AG20443 (cell line): ENCODE measurements at regions not wholly inside any gene's neighbourhood (a gene's known extent, or its start where the extent isn't known, plus 50 kb on each side); places are given as distances from the start of the nearest gene placed in this dataset.
"Not testable (repeated sequence)": the region's sequence is repeated elsewhere in the genome, so short reads cannot be mapped to it uniquely, and the experiment has no call there.

Source experiments
- DNase-seq: peaks from one replicate; pipeline ENCODE4 v3.0.0; 2012; ENCODE audit warnings: low spot score, mixed read lengths

DNA sequence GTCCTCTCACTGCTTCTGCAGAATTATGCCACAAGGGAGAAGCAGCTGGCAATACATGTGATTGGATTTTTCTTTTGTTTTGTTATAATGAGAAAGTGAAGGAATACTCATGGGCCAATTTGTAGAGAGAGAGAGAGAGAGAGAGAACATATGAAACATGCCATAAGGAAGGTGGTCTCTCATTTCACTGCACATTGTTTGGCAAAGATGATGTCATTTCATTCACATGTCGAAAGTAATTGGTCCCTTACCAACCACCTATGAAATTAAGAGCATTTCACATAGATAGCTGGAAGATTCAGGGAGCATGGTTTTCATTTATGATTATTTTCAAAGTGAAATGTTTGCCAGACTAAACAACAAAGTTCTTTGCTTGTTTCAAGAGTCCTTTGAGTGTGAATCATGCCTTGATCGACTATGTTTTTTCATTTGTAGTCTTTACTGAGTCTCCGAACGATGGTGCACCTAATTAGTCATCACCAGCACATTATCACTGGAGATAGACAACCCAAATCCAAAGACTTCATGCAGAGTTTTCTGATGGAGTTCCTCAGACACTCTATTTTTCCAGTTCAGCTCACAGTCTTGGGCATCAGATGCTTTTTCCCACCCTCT, 130.1 kb upstream of the ZEB1 start:
- DNase-seq: no peak

DNA sequence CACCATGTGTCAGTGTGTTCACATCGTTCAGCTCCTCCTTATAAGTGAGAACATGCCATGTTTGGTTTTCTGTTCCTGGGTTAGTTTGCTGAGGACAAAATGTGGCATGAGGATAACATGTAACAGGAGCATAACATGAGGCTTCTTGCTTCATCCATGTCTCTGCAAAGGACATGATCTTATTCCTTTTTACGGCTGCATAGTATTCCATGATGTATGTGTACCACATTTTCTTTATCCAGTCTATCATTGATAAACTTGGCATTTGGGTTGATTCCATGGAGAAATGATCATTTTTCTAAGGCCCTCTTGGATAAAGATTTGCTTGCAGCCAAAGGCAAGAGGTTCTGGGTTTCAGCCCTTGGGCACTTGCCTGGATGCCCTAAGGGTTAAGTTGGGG, 128.5 kb upstream of the ZEB1 start:
- no peak for DNase-seq

DNA sequence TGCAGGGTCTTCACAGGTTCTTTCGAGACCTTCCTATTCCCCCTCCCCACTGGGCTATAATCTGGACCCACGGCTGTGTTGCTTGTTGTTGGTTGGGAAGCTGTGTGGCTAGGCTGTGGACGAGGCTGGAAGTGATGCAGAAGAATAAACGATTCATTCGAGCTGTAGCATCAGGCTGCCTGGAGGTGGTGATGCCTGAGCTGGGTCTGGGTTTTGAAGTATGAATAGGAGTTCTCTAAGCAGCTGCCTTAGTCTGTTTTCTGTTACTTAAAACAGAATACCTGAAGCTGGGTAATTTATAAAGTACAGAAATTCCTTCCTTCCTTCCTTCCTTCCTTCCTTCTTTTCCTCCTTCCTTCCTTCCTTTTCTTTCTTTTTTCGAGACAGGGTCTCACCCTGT, 126.5 kb upstream of the ZEB1 start:
- DNase-seq: no peak

DNA sequence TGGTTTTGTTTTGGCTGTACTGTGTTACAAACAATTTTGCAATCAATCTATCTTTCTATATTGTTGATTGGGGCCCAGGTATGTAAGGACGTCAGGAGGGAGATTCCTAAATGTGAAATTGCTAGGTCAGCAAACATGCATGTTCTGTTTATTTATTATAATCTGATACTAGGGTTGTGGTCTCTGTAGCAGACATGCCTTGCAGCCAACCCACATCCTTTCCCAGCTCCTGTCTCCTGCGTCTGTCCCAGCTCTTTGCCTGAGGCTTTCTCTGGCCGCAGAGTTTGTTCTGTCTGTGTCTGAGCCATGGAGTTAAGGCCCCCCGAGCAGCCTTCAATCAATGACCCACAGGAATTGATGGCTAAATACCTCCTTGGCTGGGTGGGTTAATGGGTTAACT, 124.0 kb upstream of the ZEB1 start:
- DNase-seq: no peak

DNA sequence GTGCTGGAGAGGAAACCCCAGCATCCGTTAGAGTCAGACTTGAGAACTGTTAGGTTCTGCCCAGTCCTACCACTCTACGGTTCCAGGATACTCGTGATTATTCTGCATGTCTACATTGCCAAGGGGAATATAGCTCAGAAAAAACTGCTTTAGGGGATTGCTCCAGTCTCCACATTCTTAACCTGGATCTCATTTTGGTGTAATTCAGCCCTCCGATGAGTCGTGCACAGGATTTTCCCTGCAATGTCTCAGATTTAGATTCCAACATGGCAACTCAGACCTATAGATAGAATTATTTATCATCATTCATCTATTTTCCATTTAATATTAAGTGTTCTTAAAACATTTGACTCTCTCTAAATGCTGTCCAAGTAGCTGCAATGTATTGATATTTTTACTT, 121.1 kb upstream of the ZEB1 start:
- no peak for DNase-seq

DNA sequence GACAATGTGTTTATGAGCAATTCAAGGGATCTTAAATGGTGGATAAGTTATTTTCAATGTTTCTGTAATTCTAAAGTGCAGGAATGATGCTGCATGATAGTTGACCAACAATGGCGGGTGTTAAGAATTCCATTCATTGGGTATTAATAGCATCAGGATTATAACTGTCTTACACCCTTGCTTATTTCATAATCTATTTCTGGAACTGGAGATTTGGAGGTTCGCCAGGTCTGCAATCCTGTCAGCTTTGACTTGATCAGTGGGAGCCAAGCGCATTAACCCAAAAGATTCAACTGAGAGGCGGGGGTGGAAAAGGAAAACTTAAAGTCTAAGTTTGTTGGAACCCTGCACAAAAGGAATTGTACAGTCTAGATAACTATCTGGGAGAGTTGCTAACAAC, 114.9 kb upstream of the ZEB1 start:
- no peak for DNase-seq

DNA sequence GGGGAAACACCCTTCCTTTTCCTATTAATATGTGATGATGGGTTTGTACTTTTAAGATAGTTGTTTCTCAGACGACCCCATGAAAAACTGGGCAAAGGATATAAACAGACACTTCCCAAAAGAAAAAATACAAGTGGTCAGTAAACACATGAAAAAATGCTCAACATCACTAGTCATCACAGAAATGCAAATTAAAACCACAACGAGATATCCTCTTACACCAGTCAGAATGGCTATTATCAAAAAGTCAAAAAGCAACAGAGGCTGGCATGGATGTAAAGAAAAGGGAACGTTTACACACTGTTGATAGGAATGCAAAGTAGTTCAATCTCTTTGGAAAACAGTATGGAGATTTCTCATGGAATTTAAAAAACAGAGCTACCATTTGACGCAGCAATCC, 111.4 kb upstream of the ZEB1 start:
- no peak for DNase-seq

DNA sequence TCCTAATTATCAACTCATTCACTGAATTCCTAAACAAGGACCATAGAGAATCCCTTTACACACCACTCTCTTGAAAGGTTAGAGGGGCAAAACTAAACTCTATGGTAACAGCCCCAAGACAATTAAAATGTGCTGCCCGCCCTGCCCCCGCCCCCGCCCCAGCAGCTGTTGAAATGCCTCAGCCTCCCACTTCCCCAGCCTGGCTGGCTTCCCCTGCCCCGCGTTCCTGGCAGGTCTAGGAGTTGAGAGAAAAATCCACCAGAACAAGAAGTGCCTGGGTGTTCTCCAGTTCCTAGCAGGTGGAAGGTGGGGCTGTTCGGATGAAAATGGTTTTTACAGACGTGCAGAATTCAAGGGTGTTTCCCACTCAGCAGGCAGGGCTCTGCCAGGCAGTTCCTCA, 109.5 kb upstream of the ZEB1 start:
- no peak for DNase-seq

DNA sequence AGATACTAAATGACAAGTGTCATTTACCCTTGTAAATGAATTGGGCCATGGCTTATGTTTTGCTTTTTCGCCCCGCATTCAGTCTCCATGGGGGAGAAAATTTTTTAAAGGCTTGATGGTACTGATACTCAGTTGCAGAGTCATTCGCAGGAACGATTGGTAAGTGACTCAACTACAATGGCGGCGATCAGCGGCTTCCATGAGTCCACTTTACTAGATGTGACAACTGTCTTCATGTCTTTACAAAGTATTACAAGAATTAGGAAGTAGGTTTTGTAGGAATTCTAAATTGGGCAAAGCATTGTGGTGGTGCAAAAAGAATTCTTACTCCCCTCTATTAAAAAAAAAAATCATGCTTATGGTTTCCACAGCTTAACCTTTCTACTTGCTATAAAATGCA, 108.8 kb upstream of the ZEB1 start:
- DNase-seq: no peak

DNA sequence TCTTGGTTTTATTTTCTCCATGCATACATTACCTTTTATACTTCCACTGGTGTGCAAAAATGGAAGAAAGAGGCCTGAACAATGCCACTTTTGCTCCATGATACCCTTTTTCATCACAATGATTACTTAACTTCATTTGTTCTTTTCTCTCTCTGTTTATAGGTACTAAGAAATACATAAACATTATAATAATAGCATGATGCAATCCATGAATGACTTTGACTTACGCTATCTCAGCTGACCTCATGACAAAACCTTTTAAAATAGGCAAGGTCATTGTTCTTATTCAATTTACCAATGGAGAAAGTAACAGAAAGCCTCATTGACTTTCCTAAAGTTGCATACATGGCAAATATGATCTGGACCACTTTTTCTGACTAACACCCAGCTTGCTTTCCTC, 105.1 kb upstream of the ZEB1 start:
- no peak for DNase-seq

DNA sequence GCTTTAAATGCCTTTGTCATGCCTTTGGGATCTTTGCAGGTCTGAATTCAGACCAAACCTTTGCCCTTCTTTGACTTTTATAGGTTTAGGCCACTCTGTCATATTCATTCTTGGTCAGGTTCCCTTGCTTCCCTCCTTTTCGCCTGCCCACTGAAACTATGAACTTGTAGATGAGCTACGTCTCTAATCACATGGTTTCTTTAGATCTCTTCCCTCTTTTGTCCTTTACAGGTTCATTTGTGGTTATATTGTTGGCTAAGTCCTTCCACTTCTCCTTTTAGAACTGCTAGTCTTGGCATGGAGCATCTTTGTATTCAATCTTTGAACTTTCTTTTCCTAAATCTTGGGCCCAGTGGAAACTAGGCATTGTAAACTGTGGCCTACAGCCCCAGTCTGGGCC, 104.0 kb upstream of the ZEB1 start:
- DNase-seq: no peak

DNA sequence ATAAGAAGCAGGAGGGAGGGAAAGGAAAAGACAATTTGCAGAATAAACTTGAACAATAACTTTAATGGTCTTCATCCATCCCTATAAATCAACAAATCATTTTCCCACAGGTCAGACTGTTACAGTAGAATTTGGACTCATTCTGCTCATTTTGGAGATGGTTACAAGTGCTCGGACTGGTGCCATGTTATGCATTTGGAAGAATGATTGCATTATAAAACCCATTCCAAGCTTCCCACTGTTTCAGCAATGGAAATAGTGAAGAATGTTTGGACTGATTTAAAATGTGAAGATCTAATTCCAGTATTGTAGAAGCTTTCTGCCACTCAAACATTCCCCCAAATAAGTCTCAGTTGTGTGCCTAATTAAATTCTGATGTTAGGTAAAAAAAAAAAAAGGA, 99.7 kb upstream of the ZEB1 start:
- no peak for DNase-seq

DNA sequence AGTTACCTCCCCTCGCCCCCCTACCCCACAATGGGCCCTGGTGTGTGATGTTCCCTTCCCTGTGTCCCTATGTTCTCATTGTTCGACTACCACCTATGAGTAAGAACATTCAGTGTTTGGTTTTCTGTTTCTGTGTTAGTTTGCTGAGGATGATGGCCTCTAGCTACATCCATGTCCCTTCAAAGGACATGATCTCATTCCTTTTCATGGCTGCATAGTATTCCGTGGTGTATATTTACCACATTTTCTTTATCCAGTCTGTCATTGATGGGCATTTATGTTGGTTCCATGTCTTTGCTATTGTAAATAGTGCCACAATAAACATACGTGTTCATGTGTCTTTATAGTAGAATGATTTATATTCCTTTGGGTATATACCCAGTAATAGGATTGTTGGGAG, 90.2 kb upstream of the ZEB1 start:
- DNase-seq: not testable (repeated sequence)

DNA sequence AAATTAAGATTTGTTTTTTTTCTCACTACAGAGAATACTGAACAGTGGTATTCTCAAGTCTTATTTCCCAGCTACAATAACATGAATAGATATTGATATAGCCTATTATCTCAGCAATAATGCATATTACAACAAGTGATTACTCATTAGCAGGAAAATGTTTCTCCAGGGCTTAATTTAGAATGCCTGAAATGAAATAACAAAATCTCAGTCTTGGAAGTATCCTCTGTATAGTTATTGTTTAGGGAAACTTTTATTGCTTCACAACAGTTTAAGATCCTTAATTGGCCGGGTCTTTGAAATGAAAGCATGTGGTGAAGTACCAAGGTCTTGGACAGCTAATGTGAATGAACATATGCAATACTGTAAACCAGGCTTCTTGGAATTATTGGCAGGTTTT, 79.1 kb upstream of the ZEB1 start:
- no peak for DNase-seq

DNA sequence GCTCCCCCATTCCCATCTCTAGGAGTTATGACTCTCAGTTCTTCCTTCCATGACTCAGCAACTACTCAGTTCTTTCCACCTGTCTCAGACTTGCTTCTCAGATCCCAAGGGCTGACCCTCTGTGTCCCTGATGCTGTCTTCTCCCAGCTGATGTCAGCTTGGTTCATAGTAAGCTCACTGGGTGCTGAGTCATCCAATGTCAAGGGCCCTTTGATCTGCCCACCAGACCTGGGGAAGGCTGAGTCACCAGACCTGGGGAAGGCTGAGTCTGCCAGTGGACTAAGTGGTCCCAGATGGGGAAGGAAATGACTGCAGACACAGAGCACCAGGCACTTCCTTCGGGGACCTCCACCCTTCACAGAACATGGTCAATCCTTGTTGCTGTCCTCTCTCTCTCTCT, 76.1 kb upstream of the ZEB1 start:
- DNase-seq: peak; percentile 78

DNA sequence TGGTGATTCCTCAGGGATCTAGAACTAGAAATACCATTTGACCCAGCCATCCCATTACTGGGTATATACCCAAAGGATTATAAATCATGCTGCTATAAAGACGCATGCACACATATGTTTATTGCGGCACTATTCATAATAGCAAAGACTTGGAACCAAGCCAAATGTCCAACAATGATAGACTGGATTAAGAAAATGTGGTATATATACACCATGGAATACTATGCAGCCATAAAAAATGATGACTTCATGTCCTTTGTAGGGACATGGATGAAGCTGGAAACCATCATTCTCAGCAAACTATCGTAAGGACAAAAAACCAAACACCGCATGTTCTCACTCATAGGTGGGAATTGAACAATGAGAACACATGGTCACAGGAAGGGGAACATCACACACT, 67.9 kb upstream of the ZEB1 start:
- DNase-seq: not testable (repeated sequence)

DNA sequence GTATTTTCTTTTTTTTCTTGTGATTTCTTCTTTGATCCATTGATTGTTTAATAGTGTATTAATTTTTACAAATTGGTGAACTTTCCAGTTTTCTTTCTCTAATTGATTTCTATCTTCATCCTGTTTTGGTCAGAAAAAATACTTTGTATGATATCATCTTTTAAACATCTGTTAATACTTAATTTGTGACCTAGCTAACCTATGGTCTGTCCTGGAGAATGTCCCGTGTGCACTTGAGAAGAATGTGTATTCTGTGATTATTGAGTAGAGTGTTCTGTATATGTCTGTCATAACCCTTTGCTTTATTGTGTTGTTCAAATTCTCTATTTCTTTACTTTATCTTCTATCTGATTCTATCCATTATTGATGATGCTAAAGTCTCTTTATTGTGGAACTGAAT, 65.8 kb upstream of the ZEB1 start:
- DNase-seq: no peak

DNA sequence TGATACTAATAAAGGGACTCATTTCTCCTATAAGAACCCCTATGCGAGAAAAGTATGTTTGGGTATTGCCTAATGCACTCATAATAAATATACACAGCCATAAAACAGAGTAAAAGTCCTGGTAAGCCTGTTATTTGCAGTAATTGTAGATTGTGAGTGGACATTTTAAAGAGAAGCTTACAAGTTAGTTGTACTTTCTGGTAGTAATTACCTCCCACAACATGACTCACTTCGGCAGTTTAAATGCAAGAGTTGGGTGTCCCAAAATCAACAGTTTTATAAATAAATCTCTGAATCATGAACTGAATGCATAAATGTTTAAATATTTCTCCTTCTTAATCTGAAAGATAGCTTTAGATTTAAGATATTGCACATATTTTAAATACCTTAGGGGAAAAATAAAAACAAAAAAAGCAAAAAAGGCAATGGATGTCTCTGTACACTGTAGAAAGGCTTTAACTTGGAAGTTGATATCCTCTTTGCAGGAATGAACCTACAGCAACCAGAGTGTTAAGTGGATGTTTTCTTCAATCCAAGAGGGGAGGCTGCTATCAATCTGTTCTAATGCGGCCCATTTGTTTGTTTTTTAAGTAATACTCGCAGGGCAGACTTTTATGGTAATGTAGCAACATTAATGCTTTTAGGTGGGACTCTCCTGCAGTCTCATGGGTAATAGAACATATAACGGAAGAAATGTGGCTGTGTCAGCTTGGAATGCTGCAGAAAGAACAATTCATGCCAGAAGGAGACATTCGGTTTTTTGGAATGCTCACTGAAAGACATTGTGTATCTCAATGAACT, 57.3 kb upstream of the ZEB1 start:
- peak; percentile 59 for DNase-seq

DNA sequence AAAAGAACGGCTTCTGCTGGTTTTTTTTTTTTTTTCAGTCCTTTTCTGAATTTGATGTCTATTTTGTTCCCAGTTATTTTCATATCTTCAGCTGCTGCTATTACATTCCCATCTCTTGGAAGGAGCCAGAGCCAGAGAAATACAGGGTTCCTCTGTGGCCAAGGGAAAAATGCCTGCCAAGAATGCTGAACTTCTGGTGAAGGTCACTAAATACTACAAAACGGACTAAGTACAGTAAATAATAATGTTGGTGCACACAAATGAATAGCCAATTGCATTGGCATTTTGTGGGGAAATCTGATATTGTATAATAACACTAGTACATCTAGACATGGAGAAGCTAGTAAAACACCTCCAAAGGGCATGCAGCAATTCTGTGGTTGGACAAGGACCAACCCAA, 56.3 kb upstream of the ZEB1 start:
- peak; percentile 58 for DNase-seq

DNA sequence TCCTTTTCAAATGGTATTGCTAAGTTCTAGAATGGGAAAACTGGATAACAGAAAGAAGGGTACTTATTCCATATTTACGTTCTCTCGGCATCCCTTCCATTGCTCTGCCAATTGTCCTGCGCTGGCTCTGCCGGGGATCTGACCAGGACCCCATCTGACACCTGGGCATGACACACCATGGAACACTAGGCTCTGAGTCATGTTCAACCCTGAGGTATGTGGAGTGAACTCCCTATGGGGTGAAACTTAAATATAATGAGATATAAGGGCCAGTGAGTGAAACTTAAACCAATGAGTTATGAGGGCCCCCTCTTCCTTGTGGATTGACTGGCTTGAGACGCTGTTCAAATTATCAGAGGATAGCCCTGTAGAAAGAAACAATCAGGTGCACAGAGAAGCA, 55.1 kb upstream of the ZEB1 start:
- DNase-seq: no peak

DNA sequence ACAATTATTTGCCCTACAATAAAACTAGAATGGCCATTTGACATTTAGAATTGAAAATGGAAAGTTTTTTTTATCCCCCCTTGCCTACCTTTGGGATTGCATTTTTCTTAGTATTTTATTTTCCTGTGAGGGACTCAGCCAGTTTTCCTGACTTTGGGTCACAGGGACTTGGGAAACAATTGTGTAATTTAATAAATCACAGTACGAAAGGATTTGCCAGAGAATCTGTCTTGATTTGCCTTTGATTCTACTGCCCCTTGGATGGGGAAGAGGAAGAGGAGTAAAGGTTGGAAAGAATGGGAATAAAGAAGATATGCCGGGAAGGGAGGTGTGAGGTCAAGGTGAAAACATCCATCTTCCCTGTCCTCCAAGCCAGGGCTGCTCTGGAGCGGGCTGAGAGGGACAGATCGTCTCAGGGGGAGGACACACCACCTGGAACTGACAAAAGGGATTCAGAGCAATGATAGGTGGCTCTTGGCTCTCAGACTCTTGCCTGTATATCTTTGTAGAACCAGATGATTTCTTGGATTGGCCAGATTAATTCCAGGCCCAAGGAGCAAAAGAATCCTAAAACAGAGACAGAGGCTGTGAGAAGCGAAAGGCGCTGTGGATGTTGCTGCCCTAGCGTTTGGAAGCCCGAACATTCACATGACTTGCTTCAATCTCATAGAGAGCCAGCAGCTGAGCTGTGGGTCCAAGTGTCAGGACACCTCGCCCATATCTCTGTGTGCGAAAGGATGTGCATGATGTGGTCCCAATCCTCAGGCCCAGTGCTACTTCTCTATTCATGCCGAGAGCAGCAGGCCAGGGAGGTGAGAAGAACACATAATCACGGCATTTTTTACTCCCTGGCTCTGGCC, 50.3 kb upstream of the ZEB1 start:
- DNase-seq: no peak
